Activated CD8-positive, alpha-beta T cell treated with anti-CD3 and anti-CD28 coated beads, Interleukin-2, amount 10 ng/mL, durations not matched to agents 7 days and 5 days (primary cell): ENCODE measurements at regions not wholly inside any gene's neighbourhood (a gene's known extent, or its start where the extent isn't known, plus 50 kb on each side); places are given as distances from the start of the nearest gene placed in this dataset.

Experiments
- ATAC-seq: fragments of 150-1000 bp; cut with Tn5 transposase; one replicate; pipeline ENCODE4 v1.10.0; 2021; ENCODE audit warnings: moderate library complexity
- CTCF ChIA-PET: fragments of 350-600 bp; sonication (Branson Sonifier 250); formaldehyde crosslinking; loops from one replicate; lab custom pipeline; 2021; ENCODE audit warnings: antibody characterized with exemption; lab: Charles Lee
- POLR2A ChIA-PET: fragments of 350-600 bp; sonication (Branson Sonifier 250); formaldehyde crosslinking; loops from one replicate; lab custom pipeline; 2021; ENCODE audit warnings: antibody characterized with exemption; lab: Charles Lee
- DNase-seq: peaks from one replicate; pipeline ENCODE4 v3.0.0-alpha.2; 2020
- H3K27ac Mint-ChIP-seq: one replicate; pipeline ENCODE4 v1.8.0; 2021; ENCODE audit warnings: mild to moderate bottlenecking, mixed read lengths
- H3K27me3 Mint-ChIP-seq: one replicate; pipeline ENCODE4 v1.8.0; 2021; ENCODE audit warnings: low read depth, mixed read lengths
- H3K36me3 Mint-ChIP-seq: one replicate; pipeline ENCODE4 v1.8.0; 2021; ENCODE audit warnings: low read depth, mixed read lengths
- H3K4me1 Mint-ChIP-seq: one replicate; pipeline ENCODE4 v1.8.0; 2021; ENCODE audit warnings: low read depth, mixed read lengths
- H3K4me3 Mint-ChIP-seq: one replicate; pipeline ENCODE4 v1.8.0; 2021; ENCODE audit warnings: mild to moderate bottlenecking, mixed read lengths
- H3K9me3 Mint-ChIP-seq: one replicate; pipeline ENCODE4 v1.8.0; 2022; ENCODE audit warnings: mixed read lengths; ENCODE audit not compliant: insufficient read depth

- DNase-seq (no peak), ATAC-seq (no peak)
- CTCF ChIA-PET, result no interaction called here
- no peaks in the 10 kb centered on the region for H3K4me1 Mint-ChIP-seq
- no peaks in the 10 kb centered on the region for H3K27me3 Mint-ChIP-seq
- H3K4me3 Mint-ChIP-seq, result no peak overlapping the region
- no peaks in the 10 kb centered on the region for H3K9me3 Mint-ChIP-seq
- H3K36me3 Mint-ChIP-seq, result no peaks in the 10 kb centered on the region
- H3K27ac Mint-ChIP-seq, result no peak overlapping the region
- POLR2A ChIA-PET, result interaction anchor here (0.6 kb wide), 1 partner anchor 121 kb away, joined by 3 read pairs; no protein-coding TSS in a partner anchor
Measured at GRCh38 chr18:57251747-57252146, 100.6 kb upstream of the ST8SIA3 start.

GRCh38 chr18:57253903-57254302 lies 98.5 kb upstream of the ST8SIA3 start:
- POLR2A ChIA-PET, result no interaction called here
- Mint-ChIP-seq H3K27me3 (no peaks in the 10 kb centered on the region), H3K36me3 (no peaks in the 10 kb centered on the region), H3K9me3 (no peaks in the 10 kb centered on the region), H3K4me1 (no peaks in the 10 kb centered on the region), H3K27ac (no peak overlapping the region), H3K4me3 (no peak overlapping the region)
- DNase-seq (no peak), ATAC-seq (no peak)
- CTCF ChIA-PET, result no interaction called here

- no peak for DNase-seq
- no peaks in the 10 kb centered on the region for H3K36me3 Mint-ChIP-seq
- H3K4me1 Mint-ChIP-seq, result no peaks in the 10 kb centered on the region
- POLR2A ChIA-PET, result no interaction called here
- H3K27ac Mint-ChIP-seq, result no peak overlapping the region
- no peaks in the 10 kb centered on the region for H3K9me3 Mint-ChIP-seq
- no peaks in the 10 kb centered on the region for H3K27me3 Mint-ChIP-seq
- no peak for ATAC-seq
- CTCF ChIA-PET, result no interaction called here
- H3K4me3 Mint-ChIP-seq, result no peak overlapping the region
Measured at GRCh38 chr18:57258131-57258777, 94.1 kb upstream of the ST8SIA3 start.

- Mint-ChIP-seq H3K4me1 (no peaks in the 10 kb centered on the region), H3K27me3 (no peaks in the 10 kb centered on the region), H3K27ac (no peak overlapping the region), H3K9me3 (no peaks in the 10 kb centered on the region), H3K4me3 (no peak overlapping the region), H3K36me3 (no peaks in the 10 kb centered on the region)
- ChIA-PET CTCF (no interaction called here), POLR2A (no interaction called here)
- DNase-seq, result no peak
- no peak for ATAC-seq
Measured at GRCh38 chr18:57267368-57267925, 84.9 kb upstream of the ST8SIA3 start.

GRCh38 chr18:57269756-57270155 lies 82.6 kb upstream of the ST8SIA3 start:
- no peak for ATAC-seq
- ChIA-PET CTCF (no interaction called here), POLR2A (no interaction called here)
- no peaks in the 10 kb centered on the region for H3K27me3 Mint-ChIP-seq
- H3K4me3 Mint-ChIP-seq, result no peak overlapping the region
- no peak overlapping the region for H3K27ac Mint-ChIP-seq
- no peaks in the 10 kb centered on the region for H3K9me3 Mint-ChIP-seq
- DNase-seq, result no peak
- H3K4me1 Mint-ChIP-seq, result no peaks in the 10 kb centered on the region
- H3K36me3 Mint-ChIP-seq, result no peaks in the 10 kb centered on the region

- ATAC-seq (no peak), DNase-seq (no peak)
- H3K4me1 Mint-ChIP-seq, result no peaks in the 10 kb centered on the region
- no peak overlapping the region for H3K27ac Mint-ChIP-seq
- no peak overlapping the region for H3K4me3 Mint-ChIP-seq
- H3K36me3 Mint-ChIP-seq, result no peaks in the 10 kb centered on the region
- ChIA-PET POLR2A (no interaction called here), CTCF (no interaction called here)
- H3K27me3 Mint-ChIP-seq, result no peaks in the 10 kb centered on the region
- no peaks in the 10 kb centered on the region for H3K9me3 Mint-ChIP-seq
Measured at GRCh38 chr18:57270156-57270555, 82.2 kb upstream of the ST8SIA3 start.

GRCh38 chr18:57273194-57273593 lies 79.2 kb upstream of the ST8SIA3 start:
- H3K27ac Mint-ChIP-seq, result no peak overlapping the region
- no peaks in the 10 kb centered on the region for H3K36me3 Mint-ChIP-seq
- CTCF ChIA-PET, result no interaction called here
- H3K27me3 Mint-ChIP-seq, result no peaks in the 10 kb centered on the region
- H3K9me3 Mint-ChIP-seq, result no peaks in the 10 kb centered on the region
- H3K4me1 Mint-ChIP-seq, result no peaks in the 10 kb centered on the region
- H3K4me3 Mint-ChIP-seq, result no peak overlapping the region
- POLR2A ChIA-PET, result no interaction called here
- ATAC-seq (no peak), DNase-seq (no peak)

GRCh38 chr18:57275111-57275510 lies 77.2 kb upstream of the ST8SIA3 start:
- no peaks in the 10 kb centered on the region for H3K9me3 Mint-ChIP-seq
- no peak overlapping the region for H3K4me3 Mint-ChIP-seq
- POLR2A ChIA-PET, result no interaction called here
- CTCF ChIA-PET, result no interaction called here
- no peak for DNase-seq
- H3K27me3 Mint-ChIP-seq, result no peaks in the 10 kb centered on the region
- no peaks in the 10 kb centered on the region for H3K4me1 Mint-ChIP-seq
- no peak overlapping the region for H3K27ac Mint-ChIP-seq
- H3K36me3 Mint-ChIP-seq, result no peaks in the 10 kb centered on the region
- ATAC-seq, result no peak

GRCh38 chr18:57276829-57277228 lies 75.5 kb upstream of the ST8SIA3 start:
- H3K4me1 Mint-ChIP-seq, result no peaks in the 10 kb centered on the region
- no peak overlapping the region for H3K27ac Mint-ChIP-seq
- ChIA-PET CTCF (no interaction called here), POLR2A (no interaction called here)
- H3K36me3 Mint-ChIP-seq, result no peaks in the 10 kb centered on the region
- no peak overlapping the region for H3K4me3 Mint-ChIP-seq
- no peak for DNase-seq
- no peaks in the 10 kb centered on the region for H3K9me3 Mint-ChIP-seq
- H3K27me3 Mint-ChIP-seq, result no peaks in the 10 kb centered on the region
- no peak for ATAC-seq

- H3K27me3 Mint-ChIP-seq, result no peaks in the 10 kb centered on the region
- ChIA-PET POLR2A (no interaction called here), CTCF (no interaction called here)
- H3K4me1 Mint-ChIP-seq, result no peaks in the 10 kb centered on the region
- H3K9me3 Mint-ChIP-seq, result no peaks in the 10 kb centered on the region
- no peak overlapping the region for H3K27ac Mint-ChIP-seq
- no peak for ATAC-seq
- H3K36me3 Mint-ChIP-seq, result no peaks in the 10 kb centered on the region
- H3K4me3 Mint-ChIP-seq, result no peak overlapping the region
- no peak for DNase-seq
Measured at GRCh38 chr18:57278933-57279332, 73.4 kb upstream of the ST8SIA3 start.

GRCh38 chr18:57281519-57281918 lies 70.8 kb upstream of the ST8SIA3 start:
- no peak overlapping the region for H3K27ac Mint-ChIP-seq
- no peaks in the 10 kb centered on the region for H3K36me3 Mint-ChIP-seq
- no peaks in the 10 kb centered on the region for H3K27me3 Mint-ChIP-seq
- DNase-seq, result no peak
- no peaks in the 10 kb centered on the region for H3K9me3 Mint-ChIP-seq
- no peak overlapping the region for H3K4me3 Mint-ChIP-seq
- POLR2A ChIA-PET, result no interaction called here
- no peak for ATAC-seq
- no peaks in the 10 kb centered on the region for H3K4me1 Mint-ChIP-seq
- CTCF ChIA-PET, result no interaction called here

- no peak for DNase-seq
- Mint-ChIP-seq H3K27ac (no peak overlapping the region), H3K27me3 (no peaks in the 10 kb centered on the region), H3K9me3 (no peaks in the 10 kb centered on the region), H3K4me1 (no peaks in the 10 kb centered on the region), H3K36me3 (no peaks in the 10 kb centered on the region), H3K4me3 (no peak overlapping the region)
- POLR2A ChIA-PET, result no interaction called here
- no peak for ATAC-seq
- CTCF ChIA-PET, result no interaction called here
Measured at GRCh38 chr18:57286949-57287348, 65.4 kb upstream of the ST8SIA3 start.

- CTCF ChIA-PET, result no interaction called here
- Mint-ChIP-seq H3K27ac (no peak overlapping the region), H3K27me3 (no peaks in the 10 kb centered on the region), H3K4me3 (no peak overlapping the region), H3K4me1 (no peaks in the 10 kb centered on the region), H3K9me3 (no peaks in the 10 kb centered on the region), H3K36me3 (no peaks in the 10 kb centered on the region)
- POLR2A ChIA-PET, result no interaction called here
- DNase-seq (no peak), ATAC-seq (no peak)
Measured at GRCh38 chr18:57287766-57288165, 64.6 kb upstream of the ST8SIA3 start.
